Sigmoid colon (tissue), 4 donors: ENCODE measurements at regions not wholly inside any gene's neighbourhood (a gene's known extent, or its start where the extent isn't known, plus 50 kb on each side); places are given as distances from the start of the nearest gene placed in this dataset.

Experiments
- EP300 ChIP-seq, 4 donors: sonication (generic); formaldehyde crosslinking; IDR thresholded peaks; one replicate each; pipeline ENCODE4 v1.6.1; 2017; ENCODE audit warnings: antibody characterized with exemption in 4 of 4
- TF ChIP-seq, protein P1 (sequence below), 4 experiments: fragments of 450-650 bp in 3 of 4; fragments of 200-600 bp in 1 of 4; IDR thresholded peaks; one replicate each; pipeline ENCODE4 v1.5.1; 2016 to 2019; ENCODE audit warnings: antibody characterized with exemption in 4 of 4, mild to moderate bottlenecking in 3 of 4, moderate library complexity in 2 of 4

DNA sequence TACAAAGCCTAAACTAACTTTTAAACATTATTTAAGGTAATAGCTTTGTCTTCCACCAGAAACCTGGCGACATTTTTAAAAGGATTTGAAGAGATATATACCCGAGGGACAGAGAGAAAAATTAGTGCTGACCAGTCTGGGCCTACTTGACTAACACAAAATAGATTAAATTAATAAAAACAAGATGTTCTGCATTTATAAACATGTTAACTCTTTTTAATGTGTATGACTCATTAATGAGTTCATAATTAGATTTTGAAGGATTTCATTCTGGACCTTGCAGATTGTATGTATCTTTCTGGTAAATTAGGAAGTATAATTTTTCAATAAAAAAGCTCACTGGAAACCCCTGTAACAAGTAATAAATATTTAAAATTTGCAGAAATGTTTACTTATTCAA is 459.1 kb upstream of the CDH9 start:
- no peak for TF ChIP-seq EP300 (IDR thresholded peaks at IDR 0.05)
- TF ChIP-seq, protein P1, sequence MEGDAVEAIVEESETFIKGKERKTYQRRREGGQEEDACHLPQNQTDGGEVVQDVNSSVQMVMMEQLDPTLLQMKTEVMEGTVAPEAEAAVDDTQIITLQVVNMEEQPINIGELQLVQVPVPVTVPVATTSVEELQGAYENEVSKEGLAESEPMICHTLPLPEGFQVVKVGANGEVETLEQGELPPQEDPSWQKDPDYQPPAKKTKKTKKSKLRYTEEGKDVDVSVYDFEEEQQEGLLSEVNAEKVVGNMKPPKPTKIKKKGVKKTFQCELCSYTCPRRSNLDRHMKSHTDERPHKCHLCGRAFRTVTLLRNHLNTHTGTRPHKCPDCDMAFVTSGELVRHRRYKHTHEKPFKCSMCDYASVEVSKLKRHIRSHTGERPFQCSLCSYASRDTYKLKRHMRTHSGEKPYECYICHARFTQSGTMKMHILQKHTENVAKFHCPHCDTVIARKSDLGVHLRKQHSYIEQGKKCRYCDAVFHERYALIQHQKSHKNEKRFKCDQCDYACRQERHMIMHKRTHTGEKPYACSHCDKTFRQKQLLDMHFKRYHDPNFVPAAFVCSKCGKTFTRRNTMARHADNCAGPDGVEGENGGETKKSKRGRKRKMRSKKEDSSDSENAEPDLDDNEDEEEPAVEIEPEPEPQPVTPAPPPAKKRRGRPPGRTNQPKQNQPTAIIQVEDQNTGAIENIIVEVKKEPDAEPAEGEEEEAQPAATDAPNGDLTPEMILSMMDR (IDR thresholded peaks at IDR 0.05) = no peak
